GDM1 (cell line): ENCODE measurements at regions not wholly inside any gene's neighbourhood (a gene's known extent, or its start where the extent isn't known, plus 50 kb on each side); places are given as distances from the start of the nearest gene placed in this dataset.

Experiments used
- DNase-seq: peaks from one replicate; lab custom pipeline; 2025; lab: John Stamatoyannopoulos, UW

DNA sequence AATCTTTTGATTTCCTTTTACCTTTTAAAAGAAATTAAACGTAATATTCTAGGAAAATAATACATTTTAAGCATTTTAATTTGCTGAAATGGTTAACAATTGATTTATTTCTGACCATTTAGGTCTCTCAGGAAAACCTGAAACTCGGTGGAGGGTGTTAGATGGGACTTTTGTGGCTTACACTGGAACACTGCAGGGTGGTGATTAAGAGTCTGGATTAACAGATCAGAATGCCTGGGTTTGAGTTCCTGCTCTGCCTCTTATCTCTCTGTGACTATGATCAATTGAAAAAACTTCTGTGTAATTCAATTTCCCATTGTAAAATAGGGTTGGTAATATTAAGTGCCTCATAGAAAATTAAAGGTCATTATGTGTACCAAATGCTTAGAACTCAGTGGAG is 168.7 kb downstream of the UBE2E3 start:
- DNase-seq = no peak

GRCh38 chr2:181152226-181152625 is 171.8 kb downstream of the UBE2E3 start:
- no peak for DNase-seq

DNA sequence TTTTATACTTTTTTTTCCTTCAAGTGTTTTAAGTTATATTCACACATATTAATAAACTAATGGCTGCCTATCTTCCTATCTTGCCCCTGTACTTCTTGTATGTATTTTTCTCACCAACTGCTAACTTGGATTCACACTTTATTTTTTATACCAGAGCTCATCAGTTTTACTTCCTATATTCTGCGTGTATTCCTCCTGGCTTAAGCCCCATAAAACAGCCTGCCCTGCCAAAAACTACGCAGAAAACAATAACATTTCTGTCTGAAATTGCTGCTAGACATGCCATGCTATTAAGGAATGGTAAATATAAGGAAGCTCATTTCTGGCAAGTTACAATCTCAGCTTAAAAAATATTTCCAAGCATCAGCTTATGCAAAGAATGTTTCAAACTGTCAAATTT is 172.3 kb downstream of the UBE2E3 start:
- no peak for DNase-seq

DNA sequence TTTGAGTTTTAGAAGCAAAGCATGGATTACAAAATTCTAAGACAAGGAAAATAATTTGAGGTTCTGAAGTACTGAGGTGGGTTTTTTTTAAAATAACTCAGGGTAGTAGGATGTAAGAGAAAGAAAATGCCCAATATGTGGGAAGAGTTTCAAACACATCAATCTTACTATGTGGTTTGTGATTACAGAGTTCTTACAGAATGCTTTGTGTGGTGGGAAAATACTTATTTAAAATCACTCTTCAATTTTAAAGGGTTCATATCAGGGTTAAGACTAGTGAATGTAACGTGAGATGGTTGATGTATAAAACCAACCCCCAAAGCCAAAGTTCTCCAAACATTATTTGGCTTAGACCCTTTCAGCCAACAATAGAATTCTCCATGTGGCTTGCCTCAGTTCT is 173.5 kb downstream of the UBE2E3 start:
- DNase-seq = no peak

GRCh38 chr2:181157326-181157725 is 176.9 kb downstream of the UBE2E3 start:
- no peak for DNase-seq

GRCh38 chr2:181158427-181158826 is 178.0 kb downstream of the UBE2E3 start:
- no peak for DNase-seq

DNA sequence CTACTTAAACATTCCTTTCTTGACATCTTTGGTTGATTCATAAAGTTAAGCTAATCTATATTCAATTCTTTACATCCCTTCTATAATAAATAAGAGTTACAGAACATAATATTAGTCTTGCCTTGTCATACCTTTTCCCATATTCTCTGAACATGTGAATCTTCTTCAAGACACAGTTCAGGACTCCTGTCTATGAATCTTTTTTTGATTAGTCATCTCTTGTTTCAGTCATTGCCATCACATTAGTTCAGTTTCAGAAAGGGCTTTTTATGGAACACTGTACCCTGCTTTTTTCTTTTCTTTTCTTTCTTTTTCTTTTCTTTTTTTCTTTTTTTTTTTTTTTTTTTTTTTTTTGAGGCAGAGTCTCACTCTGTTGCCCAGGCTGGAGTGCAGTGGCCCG is 181.2 kb downstream of the UBE2E3 start:
- no peak for DNase-seq

DNA sequence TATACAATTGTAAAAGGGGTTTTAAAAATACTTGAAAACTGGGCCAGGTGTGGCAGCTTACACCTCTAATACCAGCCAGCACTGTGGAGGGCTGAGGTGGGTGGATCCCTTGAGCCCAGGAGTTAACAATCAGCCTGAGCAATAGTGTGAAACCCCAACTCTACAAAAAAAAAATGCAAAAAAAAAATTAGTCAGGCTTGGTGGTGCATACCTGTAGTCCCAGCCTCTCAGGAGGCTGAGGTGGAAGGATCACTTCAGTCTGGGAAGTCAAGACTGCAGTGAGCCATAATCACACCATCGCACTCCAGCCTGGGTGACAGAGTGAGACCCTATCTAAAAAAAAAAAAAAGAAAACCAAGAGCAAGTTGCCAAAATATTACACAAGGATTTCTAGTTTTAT is 182.7 kb downstream of the UBE2E3 start:
- DNase-seq = no peak

- DNase-seq = no peak
These were observed 183.3 kb downstream of the UBE2E3 start for GRCh38 chr2:181163691-181164090.

DNA sequence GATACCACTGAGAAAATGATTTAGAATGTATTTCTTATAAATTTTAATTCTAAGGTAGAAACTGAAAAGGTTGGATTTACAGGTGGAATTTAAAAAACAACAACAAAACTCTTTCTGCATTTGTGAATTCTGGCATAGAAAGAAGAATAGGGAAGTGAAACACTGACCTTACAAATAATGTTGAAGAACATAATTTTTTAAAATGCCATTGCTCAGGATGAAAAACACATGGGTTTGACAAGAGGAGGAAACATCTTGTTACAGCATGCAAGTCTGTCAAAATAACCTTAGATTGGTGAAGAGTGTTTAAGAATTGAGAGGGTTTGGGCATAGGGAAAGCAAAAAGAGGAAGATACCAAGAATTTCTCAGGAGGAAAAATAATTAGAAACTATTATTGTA is 184.3 kb downstream of the UBE2E3 start:
- DNase-seq = peak; percentile 40

DNA sequence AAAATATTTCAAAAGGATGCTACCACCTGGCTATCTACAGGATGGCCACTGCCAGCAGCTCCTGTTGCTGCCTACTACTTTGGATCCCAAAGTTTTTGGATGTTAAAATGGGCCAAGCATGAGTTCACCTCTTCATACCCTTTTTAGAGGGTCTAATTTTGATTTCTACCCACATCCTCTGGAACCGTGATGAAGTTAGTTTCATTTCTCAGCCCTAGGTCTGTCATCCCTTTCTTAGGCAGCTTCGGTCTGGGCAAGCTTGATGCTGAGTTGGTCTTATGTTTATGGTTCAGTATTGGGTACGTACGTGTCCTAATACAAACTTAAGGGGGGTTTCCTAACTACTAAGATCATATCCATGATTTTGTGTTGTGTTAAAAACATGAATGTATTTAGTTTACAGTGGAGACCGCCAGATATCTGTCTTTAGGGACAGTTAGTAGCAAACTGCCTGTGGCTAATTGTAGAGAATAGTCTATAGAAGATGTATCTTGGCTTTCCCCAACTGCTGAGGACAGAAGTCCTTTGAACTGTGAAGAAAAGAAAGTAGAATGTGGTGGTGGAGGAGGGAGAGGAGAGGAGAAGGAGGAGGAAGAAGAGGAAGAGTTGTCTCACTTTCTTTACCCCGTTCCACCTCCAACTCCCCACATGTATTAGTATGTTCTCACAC is 184.9 kb downstream of the UBE2E3 start:
- DNase-seq = no peak

DNA sequence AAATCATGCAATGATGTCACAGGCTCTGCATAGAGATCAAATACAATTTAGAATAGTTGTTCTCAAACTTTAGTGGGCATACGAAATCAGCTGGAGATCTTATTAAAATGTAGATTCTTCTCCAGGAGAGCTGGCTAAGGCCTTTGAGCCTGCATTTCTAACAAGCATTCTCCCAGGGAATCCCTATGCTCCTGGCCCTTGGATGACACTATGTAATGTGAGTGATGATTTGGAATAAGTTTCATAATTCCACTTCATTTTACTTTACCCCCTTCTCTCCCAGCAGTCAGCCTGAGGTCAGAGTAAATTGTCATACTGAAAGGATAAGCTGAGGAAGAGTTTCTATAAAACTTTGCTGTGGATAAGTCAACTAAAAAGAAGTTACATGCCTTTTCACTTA is 189.1 kb downstream of the UBE2E3 start:
- no peak for DNase-seq

GRCh38 chr2:181170256-181170655 is 189.9 kb downstream of the UBE2E3 start:
- no peak for DNase-seq

- no peak for DNase-seq
These were observed 192.3 kb downstream of the UBE2E3 start for GRCh38 chr2:181172676-181173075.

DNA sequence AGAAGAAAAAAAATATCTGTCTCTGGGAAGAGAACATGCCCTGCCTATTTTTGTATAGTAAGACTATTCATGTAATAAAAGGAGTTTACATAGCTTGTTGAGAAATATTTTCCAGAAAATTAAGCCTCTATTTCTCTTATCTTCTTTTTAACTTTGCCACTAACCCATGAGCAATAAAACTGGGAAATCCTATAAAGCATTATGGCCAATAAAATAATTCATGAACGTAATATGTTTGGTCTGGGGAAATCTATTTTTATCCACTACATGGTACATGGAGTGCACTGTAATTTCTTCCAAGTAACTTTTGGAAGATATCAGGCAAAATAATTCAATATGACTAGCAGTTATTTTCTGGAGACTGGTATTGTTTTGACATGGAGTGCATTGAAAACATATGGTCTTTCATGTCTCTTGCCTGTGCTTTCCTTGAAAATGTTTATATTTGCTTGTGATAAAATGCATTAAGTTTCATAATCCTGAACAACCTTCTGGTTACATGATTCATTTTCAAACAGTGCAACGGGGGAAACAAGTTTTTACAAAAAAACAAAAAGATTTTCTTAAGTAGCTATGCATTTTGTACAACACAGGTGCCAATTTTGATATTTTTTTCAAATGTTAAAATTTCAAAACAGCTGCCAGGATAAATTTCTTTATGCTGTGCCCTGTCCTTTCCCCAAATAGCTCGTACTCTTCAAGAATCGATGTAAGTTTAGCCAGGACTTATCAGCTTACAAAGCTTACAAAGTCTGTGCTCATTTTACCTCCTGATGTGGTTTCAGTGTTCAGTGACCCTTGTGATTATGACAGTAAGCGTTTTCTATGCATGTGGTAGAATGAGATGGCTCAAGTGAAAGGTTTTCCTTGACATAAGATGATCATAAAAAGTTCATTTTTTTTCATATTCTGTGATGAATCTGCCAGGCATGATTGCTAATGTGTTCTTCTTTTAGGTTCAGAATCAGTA is 194.5 kb downstream of the UBE2E3 start:
- no peak for DNase-seq

- no peak for DNase-seq
These were observed 196.1 kb downstream of the UBE2E3 start for GRCh38 chr2:181176540-181176939.

DNA sequence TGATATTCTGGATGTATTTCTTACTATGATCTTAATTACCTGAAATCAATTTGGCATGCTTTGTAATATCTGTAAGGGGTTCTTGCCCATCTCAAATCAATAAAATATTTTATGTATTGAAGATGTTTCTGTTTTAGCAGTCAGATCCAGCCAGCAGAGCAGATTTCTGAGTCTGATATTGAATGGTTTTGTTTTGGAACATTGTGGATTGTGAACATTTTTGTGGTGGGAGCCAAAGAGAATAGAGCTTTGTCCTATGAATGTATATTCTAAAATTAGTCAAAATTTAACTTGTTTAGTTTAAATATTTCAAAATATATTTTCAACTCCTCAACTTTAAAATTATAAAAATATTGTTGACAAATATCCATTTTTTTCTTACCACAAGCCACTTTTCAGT is 197.0 kb downstream of the UBE2E3 start:
- DNase-seq = no peak

DNA sequence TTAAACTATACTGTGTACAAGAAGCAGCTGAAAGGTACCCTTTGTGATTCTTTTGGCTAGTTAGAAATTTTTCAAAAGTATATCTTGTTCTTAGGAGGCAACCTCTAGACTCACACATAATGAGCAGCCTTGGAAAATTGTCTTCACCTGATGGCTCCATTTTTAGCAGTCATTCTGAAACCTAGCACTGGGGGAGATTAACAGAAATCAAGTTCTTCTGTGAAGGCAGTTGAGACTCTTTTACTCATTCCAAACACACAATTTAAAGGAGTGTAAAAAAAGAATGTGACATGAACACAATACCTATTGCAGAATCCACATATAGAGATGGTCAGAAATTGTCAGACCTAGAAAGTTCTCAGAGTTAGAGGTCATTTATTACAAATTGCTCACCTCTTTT is 197.7 kb downstream of the UBE2E3 start:
- no peak for DNase-seq

DNA sequence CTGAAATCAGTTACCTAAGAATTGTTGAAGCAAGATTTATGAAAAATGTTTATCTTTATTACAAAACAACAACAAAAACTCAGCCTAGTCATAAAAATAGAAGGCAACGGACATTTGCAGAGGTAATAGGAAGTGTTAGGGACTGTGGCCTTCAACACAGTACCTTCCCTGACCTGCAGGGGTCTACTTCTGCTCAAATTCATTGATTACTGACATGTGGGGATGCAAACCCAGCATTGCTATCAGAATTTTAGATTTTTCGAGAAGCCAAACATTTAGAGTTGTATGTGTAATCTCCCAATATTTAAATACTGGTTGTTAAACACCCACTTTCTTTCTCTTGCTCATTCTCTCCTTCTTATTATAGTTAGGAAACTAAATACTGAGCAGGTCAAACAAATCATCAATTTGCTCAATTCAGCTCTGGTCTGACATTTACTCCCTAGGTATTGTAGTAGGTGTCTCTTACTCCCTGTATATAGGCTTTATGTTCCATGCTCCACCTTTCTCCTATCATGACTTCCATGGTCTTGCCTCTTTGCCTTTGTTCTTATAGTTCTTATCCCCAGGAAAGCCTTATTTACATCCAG is 198.5 kb downstream of the UBE2E3 start:
- no peak for DNase-seq

DNA sequence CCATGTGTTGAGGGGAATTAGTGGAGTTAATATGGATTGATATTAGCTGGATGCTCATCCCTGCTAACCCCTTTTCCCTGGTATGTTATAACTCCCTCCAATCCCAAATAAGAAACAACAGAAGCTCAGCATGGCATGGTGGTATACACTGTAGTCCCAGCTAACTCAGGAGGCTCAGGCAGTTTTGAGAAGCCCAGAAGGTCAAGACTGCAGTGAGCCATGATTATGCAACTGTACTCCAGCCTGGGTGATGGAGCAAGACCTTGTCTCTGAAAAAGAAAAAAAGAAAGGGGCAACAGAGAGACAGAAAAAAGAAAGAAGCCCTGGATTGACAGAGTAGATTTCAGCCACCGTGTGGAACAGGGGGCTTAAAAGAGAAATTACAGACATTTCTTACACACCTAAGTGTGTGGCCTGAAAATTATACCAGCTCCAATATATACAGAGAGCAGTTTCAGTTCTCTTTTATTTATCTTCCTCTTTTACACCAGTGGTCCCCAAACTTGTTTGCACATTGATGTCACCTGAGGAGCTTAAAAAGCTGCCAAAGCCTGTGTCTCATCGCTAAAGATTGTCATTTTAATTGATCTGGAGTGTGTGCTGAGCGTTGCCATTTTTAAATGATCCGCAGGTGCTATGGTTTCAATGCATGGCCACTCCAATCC is 203.6 kb downstream of the UBE2E3 start:
- no peak for DNase-seq

DNA sequence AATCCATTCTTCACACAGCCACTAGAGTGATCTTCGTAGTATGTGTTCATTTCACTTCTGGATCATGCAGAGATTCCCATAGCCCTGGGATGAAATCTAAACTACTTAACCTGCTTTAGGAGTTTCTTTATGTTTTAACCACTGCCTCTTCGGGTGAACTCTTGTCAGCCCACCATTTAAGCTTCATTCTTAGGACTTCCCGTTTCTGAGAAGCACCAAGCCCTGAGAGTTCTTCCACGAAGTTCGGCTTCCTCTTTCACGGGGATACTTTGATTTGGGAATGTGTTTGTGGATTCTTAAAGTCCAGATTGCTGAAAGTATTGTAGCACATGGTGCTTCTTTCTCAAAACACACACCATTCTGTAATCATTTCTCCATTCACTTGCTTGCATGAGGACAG is 205.0 kb downstream of the UBE2E3 start:
- DNase-seq = no peak

GRCh38 chr2:181185948-181186347 is 205.5 kb downstream of the UBE2E3 start:
- DNase-seq = no peak

GRCh38 chr2:181188605-181189004 is 208.2 kb downstream of the UBE2E3 start:
- no peak for DNase-seq
